Ascending aorta (tissue), 2 donors: ENCODE measurements at regions not wholly inside any gene's neighbourhood (a gene's known extent, or its start where the extent isn't known, plus 50 kb on each side); places are given as distances from the start of the nearest gene placed in this dataset.
"Not testable (repeated sequence)": the region's sequence is repeated elsewhere in the genome, so short reads cannot be mapped to it uniquely, and the experiment has no call there.

Experiments used
- DNase-seq, 2 donors: peaks; one replicate each; pipeline ENCODE4 v3.0.0-alpha.2; 2019; ENCODE audit warnings: low spot score in 2 of 2
- H3K27ac ChIP-seq, 2 donors: fragments of 200-600 bp; sonication (generic); one replicate each; pipeline ENCODE4 v1.5.1; 2016 to 2017; ENCODE audit warnings: mild to moderate bottlenecking in 1 of 2
- H3K27me3 ChIP-seq: fragments of 200-600 bp; sonication (generic); one replicate; pipeline ENCODE4 v1.5.1; 2017
- H3K36me3 ChIP-seq, 2 donors: fragments of 200-600 bp; sonication (generic); one replicate each; pipeline ENCODE4 v1.5.1; 2016
- H3K4me1 ChIP-seq, 2 donors: fragments of 200-600 bp; sonication (generic); one replicate each; pipeline ENCODE4 v1.5.1; 2016 to 2017; ENCODE audit warnings: mild to moderate bottlenecking in 1 of 2
- H3K4me3 ChIP-seq, 2 donors: fragments of 200-600 bp; sonication (generic); one replicate each; pipeline ENCODE4 v1.5.1; 2016 to 2017; ENCODE audit warnings: mild to moderate bottlenecking in 1 of 2
- H3K9me3 ChIP-seq, 2 donors: fragments of 200-600 bp; sonication (generic); one replicate each; pipeline ENCODE4 v1.5.1; 2016
- CTCF ChIP-seq, 3 experiments: fragments of 200-600 bp in 2 of 3; fragments of 450-650 bp in 1 of 3; sonication (generic) in 2 of 3; IDR thresholded peaks; one replicate each; pipeline ENCODE4 v1.5.1; 2016 to 2019; ENCODE audit warnings: antibody characterized with exemption in 3 of 3, mild to moderate bottlenecking in 1 of 3, moderate library complexity in 1 of 3
- intact Hi-C: fragments of 100-400 bp; cut with DNase I; formaldehyde crosslinking; loops from one replicate; pipeline ENCODE4 v1.15.1; 2023

GRCh38 chrX:25503826-25504225, 488.1 kb upstream of the ARX start:
- TF ChIP-seq CTCF (IDR thresholded peaks at IDR 0.05): no peak
- intact Hi-C loops: no loop called here

GRCh38 chrX:25507801-25508200, 492.0 kb upstream of the ARX start:
- Histone ChIP-seq H3K27me3 (no peaks in the 10 kb centered on the region), H3K9me3 (no peaks in the 10 kb centered on the region), H3K27ac (no peak overlapping the region), H3K4me3 (no peak overlapping the region), H3K36me3 (no peaks in the 10 kb centered on the region), H3K4me1 (no peaks in the 10 kb centered on the region)
- TF ChIP-seq CTCF (IDR thresholded peaks at IDR 0.05): no peak
- DNase-seq: no peak
- intact Hi-C loops: no loop called here

More at GRCh38 chrX:25503826-25504225, 488.1 kb upstream of the ARX start:
- H3K36me3 ChIP-seq: no peaks in the 10 kb centered on the region
- H3K9me3 ChIP-seq: no peaks in the 10 kb centered on the region
- H3K4me1 ChIP-seq: no peaks in the 10 kb centered on the region
- H3K27me3 ChIP-seq: no peaks in the 10 kb centered on the region
- H3K4me3 ChIP-seq: no peak overlapping the region
- no peak for DNase-seq
- H3K27ac ChIP-seq: no peak overlapping the region

- intact Hi-C loops: no loop called here
- H3K9me3 ChIP-seq: no peaks in the 10 kb centered on the region
- no peaks in the 10 kb centered on the region for H3K4me1 ChIP-seq
- no peaks in the 10 kb centered on the region for H3K36me3 ChIP-seq
- H3K27me3 ChIP-seq: no peaks in the 10 kb centered on the region
- TF ChIP-seq CTCF (IDR thresholded peaks at IDR 0.05): no peak
- no peak for DNase-seq
- no peak overlapping the region for H3K27ac ChIP-seq
- H3K4me3 ChIP-seq: no peak overlapping the region
Measured at GRCh38 chrX:25519258-25519657, 503.5 kb upstream of the ARX start.

GRCh38 chrX:25522443-25523010, 506.8 kb upstream of the ARX start:
- not testable (repeated sequence) for DNase-seq

GRCh38 chrX:25523574-25524540, 508.1 kb upstream of the ARX start:
- intact Hi-C loops: loop anchor here (10.0 kb wide), 1 partner anchor 59 kb away; no protein-coding TSS in a partner anchor

More at GRCh38 chrX:25522443-25523010, 506.8 kb upstream of the ARX start:
- H3K4me3 ChIP-seq, H3K27ac ChIP-seq, H3K27me3 ChIP-seq, H3K36me3 ChIP-seq, H3K9me3 ChIP-seq, H3K4me1 ChIP-seq: not testable (repeated sequence)
- intact Hi-C loops: loop anchor here (10.0 kb wide), 1 partner anchor 58 kb away; no protein-coding TSS in a partner anchor

More at GRCh38 chrX:25523574-25524540, 508.1 kb upstream of the ARX start:
- Histone ChIP-seq H3K27me3 (no peaks in the 10 kb centered on the region), H3K9me3 (no peaks in the 10 kb centered on the region), H3K4me1 (no peaks in the 10 kb centered on the region), H3K4me3 (no peak overlapping the region), H3K27ac (no peak overlapping the region), H3K36me3 (no peaks in the 10 kb centered on the region)
- DNase-seq: no peak
- no peak for TF ChIP-seq CTCF (IDR thresholded peaks at IDR 0.05)
